ENCODE measurements at regions not wholly inside any gene's neighbourhood (a gene's known extent, or its start where the extent isn't known, plus 50 kb on each side); places are given as distances from the start of the nearest gene placed in this dataset.

DNA sequence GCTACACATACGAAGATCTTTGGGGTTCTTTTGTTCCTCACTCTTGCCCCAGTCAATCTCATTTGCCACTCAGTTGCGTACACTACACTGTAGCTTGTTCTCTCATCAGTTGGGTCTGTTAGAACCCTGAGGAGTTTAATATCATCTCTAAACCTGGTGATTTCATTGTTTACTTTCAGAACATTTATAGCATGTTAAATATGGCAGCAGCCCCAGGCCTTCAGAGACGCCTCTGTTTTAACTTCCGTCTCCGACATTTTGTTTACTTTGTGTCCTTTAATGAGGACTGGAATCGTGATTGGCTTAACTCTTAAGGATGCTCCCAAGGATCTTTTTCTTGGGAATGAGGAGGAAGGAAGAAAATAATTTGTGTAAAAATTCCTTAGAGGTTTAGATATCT is 510.1 kb downstream of the NR2F1-AS1 start:
- TF ChIP-seq, protein P1, sequence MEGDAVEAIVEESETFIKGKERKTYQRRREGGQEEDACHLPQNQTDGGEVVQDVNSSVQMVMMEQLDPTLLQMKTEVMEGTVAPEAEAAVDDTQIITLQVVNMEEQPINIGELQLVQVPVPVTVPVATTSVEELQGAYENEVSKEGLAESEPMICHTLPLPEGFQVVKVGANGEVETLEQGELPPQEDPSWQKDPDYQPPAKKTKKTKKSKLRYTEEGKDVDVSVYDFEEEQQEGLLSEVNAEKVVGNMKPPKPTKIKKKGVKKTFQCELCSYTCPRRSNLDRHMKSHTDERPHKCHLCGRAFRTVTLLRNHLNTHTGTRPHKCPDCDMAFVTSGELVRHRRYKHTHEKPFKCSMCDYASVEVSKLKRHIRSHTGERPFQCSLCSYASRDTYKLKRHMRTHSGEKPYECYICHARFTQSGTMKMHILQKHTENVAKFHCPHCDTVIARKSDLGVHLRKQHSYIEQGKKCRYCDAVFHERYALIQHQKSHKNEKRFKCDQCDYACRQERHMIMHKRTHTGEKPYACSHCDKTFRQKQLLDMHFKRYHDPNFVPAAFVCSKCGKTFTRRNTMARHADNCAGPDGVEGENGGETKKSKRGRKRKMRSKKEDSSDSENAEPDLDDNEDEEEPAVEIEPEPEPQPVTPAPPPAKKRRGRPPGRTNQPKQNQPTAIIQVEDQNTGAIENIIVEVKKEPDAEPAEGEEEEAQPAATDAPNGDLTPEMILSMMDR (conservative IDR thresholded peaks at IDR 0.05 in 1 of 2, IDR thresholded peaks at IDR 0.05 in 1 of 2; ENCODE audit: low read depth in 1 of 2, low read length in 2 of 2): no peak
- TF ChIP-seq EZH2 (IDR thresholded peaks at IDR 0.05; ENCODE audit: low read length, missing control alignments): no peak

All from fibroblast of lung (primary cell).